CD14-positive monocyte (primary cell): ENCODE measurements at regions not wholly inside any gene's neighbourhood (a gene's known extent, or its start where the extent isn't known, plus 50 kb on each side); places are given as distances from the start of the nearest gene placed in this dataset.

Experiments
- DNase-seq, 3 donors: peaks; one replicate each; pipeline ENCODE4 v3.0.0-alpha.2; 2011 to 2022
- H2AFZ ChIP-seq: 2 replicates; pipeline ENCODE4 v1.6.0; 2012; ENCODE audit warnings: mild to moderate bottlenecking, low read depth, low read length, inconsistent platforms; ENCODE audit not compliant: insufficient read depth, poor library complexity, severe bottlenecking
- H3K27ac ChIP-seq, 2 donors: 1 replicate in 1 of 2; 2 replicates in 1 of 2; pipeline ENCODE4 v1.5.1; 2012 to 2013; ENCODE audit warnings: low read length in 2 of 2, control low read depth in 1 of 2, inconsistent platforms in 1 of 2, low read depth in 1 of 2, mild to moderate bottlenecking in 1 of 2
- H3K27me3 ChIP-seq, 2 donors: one replicate each; pipeline versions ENCODE4 v1.6.0 to v1.6.1; 2011 to 2013; ENCODE audit warnings: low read length in 2 of 2; ENCODE audit not compliant: control insufficient read depth in 2 of 2, insufficient read depth in 2 of 2
- H3K36me3 ChIP-seq, 2 donors: replicated peaks in 1 of 2; 1 replicate in 1 of 2; 2 replicates in 1 of 2; pipeline versions ENCODE4 v1.5.1 to v1.6.1; 2012 to 2013; ENCODE audit warnings: low read length in 2 of 2, control low read depth in 1 of 2, inconsistent platforms in 1 of 2, mild to moderate bottlenecking in 1 of 2; ENCODE audit not compliant: insufficient read depth in 2 of 2, control insufficient read depth in 1 of 2
- H3K4me1 ChIP-seq, 2 donors: 1 replicate in 1 of 2; 2 replicates in 1 of 2; pipeline versions ENCODE4 v1.5.1 to v1.6.1; 2012 to 2013; ENCODE audit warnings: low read length in 2 of 2, control low read depth in 1 of 2, inconsistent platforms in 1 of 2, mild to moderate bottlenecking in 1 of 2, moderate library complexity in 1 of 2; ENCODE audit not compliant: insufficient read depth in 2 of 2, control insufficient read depth in 1 of 2
- H3K4me2 ChIP-seq: replicated peaks from 2 replicates; pipeline ENCODE3; 2012; ENCODE audit warnings: low read length, moderate library complexity, mild to moderate bottlenecking; ENCODE audit not compliant: poor library complexity, severe bottlenecking; ENCODE audit errors: extremely low read depth
- H3K4me3 ChIP-seq, 3 experiments: fragments of 200-600 bp in 1 of 3; sonication (generic) in 1 of 3; replicated peaks in 1 of 3; 1 replicate in 2 of 3; 2 replicates in 1 of 3; pipeline ENCODE4 v1.5.1; 2011 to 2013; ENCODE audit warnings: low read length in 3 of 3, mild to moderate bottlenecking in 3 of 3, control low read depth in 2 of 3, low read depth in 2 of 3, inconsistent platforms in 1 of 3, moderate library complexity in 1 of 3
- H3K79me2 ChIP-seq: 2 replicates; pipeline ENCODE4 v1.6.0; 2012; ENCODE audit warnings: mild to moderate bottlenecking, control low read depth, inconsistent platforms, low read length, moderate library complexity; ENCODE audit not compliant: insufficient read depth
- H3K9ac ChIP-seq: 2 replicates; pipeline ENCODE4 v1.6.0; 2017; ENCODE audit warnings: low read length, mild to moderate bottlenecking; ENCODE audit not compliant: insufficient read depth, poor library complexity, severe bottlenecking
- H3K9me3 ChIP-seq, 2 donors: replicated peaks in 1 of 2; 1 replicate in 1 of 2; 2 replicates in 1 of 2; pipeline versions ENCODE4 v1.5.1 to v1.6.1; 2012 to 2013; ENCODE audit warnings: low read length in 2 of 2, control low read depth in 1 of 2; ENCODE audit not compliant: control insufficient read depth in 1 of 2, insufficient read depth in 1 of 2
- H4K20me1 ChIP-seq: 2 replicates; pipeline ENCODE4 v1.6.0; 2012; ENCODE audit warnings: mild to moderate bottlenecking, low read length, control low read depth, moderate library complexity; ENCODE audit not compliant: insufficient read depth
- H3K27ac Mint-ChIP-seq, 7 donors: one replicate each; pipeline ENCODE4 v1.8.0; 2020; ENCODE audit warnings: mild to moderate bottlenecking in 7 of 7, mixed read lengths in 7 of 7, moderate library complexity in 6 of 7, inconsistent platforms in 2 of 7
- H3K27me3 Mint-ChIP-seq, 3 donors: one replicate each; pipeline ENCODE4 v1.8.0; 2021 to 2022; ENCODE audit warnings: low read depth in 3 of 3, mild to moderate bottlenecking in 3 of 3, mixed read lengths in 3 of 3, moderate library complexity in 3 of 3, inconsistent platforms in 1 of 3
- H3K36me3 Mint-ChIP-seq, 2 donors: one replicate each; pipeline ENCODE4 v1.8.0; 2020; ENCODE audit warnings: mixed read lengths in 2 of 2, inconsistent platforms in 1 of 2, mild to moderate bottlenecking in 1 of 2
- H3K4me1 Mint-ChIP-seq: one replicate; pipeline ENCODE4 v1.8.0; 2020; ENCODE audit warnings: mild to moderate bottlenecking, mixed read lengths
- H3K4me3 Mint-ChIP-seq, 2 donors: one replicate each; pipeline ENCODE4 v1.8.0; 2020; ENCODE audit warnings: mild to moderate bottlenecking in 2 of 2, mixed read lengths in 2 of 2, moderate library complexity in 1 of 2
- H3K9me3 Mint-ChIP-seq, 7 donors: one replicate each; pipeline ENCODE4 v1.8.0; 2020 to 2022; ENCODE audit warnings: mixed read lengths in 7 of 7, mild to moderate bottlenecking in 6 of 7, moderate library complexity in 6 of 7, inconsistent platforms in 2 of 7
- CTCF ChIP-seq: fragments of 200-600 bp; IDR thresholded peaks from one replicate; pipeline ENCODE4 v1.8.0; 2022; ENCODE audit warnings: antibody characterized with exemption, mild to moderate bottlenecking
- WGBS: methylation state at CpG from one replicate; pipeline ENCODE4 v1.1.5; 2013; ENCODE audit warnings: missing lambda C conversion rate; ENCODE audit not compliant: insufficient coverage; 5-methylcytosine and 5-hydroxymethylcytosine counted together
- intact Hi-C, 2 donors: fragments of 100-400 bp; cut with micrococcal nuclease; formaldehyde crosslinking; loops; one replicate each; pipeline versions ENCODE4 v1.15.0 to v1.15.1; 2023

GRCh38 chr15:62647202-62647842 is 395.2 kb upstream of the TPM1 start:
- Histone ChIP-seq H3K79me2 (no peaks in the 10 kb centered on the region), H3K9me3 (no peaks in the 10 kb centered on the region), H2AFZ (no peak overlapping the region), H3K27me3 (no peaks in the 10 kb centered on the region), H4K20me1 (no peaks in the 10 kb centered on the region), H3K9ac (no peak overlapping the region), H3K27ac (peak overlapping the region in 1 of 2 donors; percentile 3), H3K36me3 (no peaks in the 10 kb centered on the region), H3K4me2 (no peak overlapping the region), H3K4me1 (peaks cover 37 to 41% of the 10 kb centered on the region in 2 donors), H3K4me3 (no peak overlapping the region)
- Mint-ChIP-seq H3K4me3 (no peak overlapping the region), H3K27ac (peak overlapping the region in 4 of 7 donors; percentile 21 to 70 (median 39)), H3K4me1 (peaks cover 38% of the 10 kb centered on the region), H3K36me3 (no peaks in the 10 kb centered on the region), H3K27me3 (peaks cover 0 to 5% (median 3%) of the 10 kb centered on the region in 3 donors), H3K9me3 (peaks cover 0 to 1% (median 0%) of the 10 kb centered on the region in 7 donors)
- no peak for TF ChIP-seq CTCF
- intact Hi-C loops, result no loop called here
- 91% methylated on average over 9 of the region's 12 CpGs for WGBS
- DNase-seq, result peak; percentile 60 to 81 (median 73)

- Histone ChIP-seq H3K4me3 (no peak overlapping the region), H3K9ac (no peak overlapping the region), H3K4me1 (peaks cover 42 to 47% of the 10 kb centered on the region in 2 donors), H4K20me1 (no peaks in the 10 kb centered on the region), H3K36me3 (no peaks in the 10 kb centered on the region), H3K4me2 (no peak overlapping the region), H3K27ac (peak overlapping the region in 1 of 2 donors; percentile 3), H3K27me3 (no peaks in the 10 kb centered on the region), H2AFZ (no peak overlapping the region), H3K9me3 (no peaks in the 10 kb centered on the region), H3K79me2 (no peaks in the 10 kb centered on the region)
- H3K4me1 Mint-ChIP-seq, result peaks cover 41% of the 10 kb centered on the region
- H3K27ac Mint-ChIP-seq, result peak overlapping the region in 4 of 7 donors; percentile 4 to 73 (median 46)
- H3K4me3 Mint-ChIP-seq, result no peak overlapping the region
- peaks cover 0 to 1% (median 0%) of the 10 kb centered on the region in 7 donors for H3K9me3 Mint-ChIP-seq
- peaks cover 0 to 5% (median 3%) of the 10 kb centered on the region in 3 donors for H3K27me3 Mint-ChIP-seq
- intact Hi-C loops, result no loop called here
- TF ChIP-seq CTCF, result no peak
- no peaks in the 10 kb centered on the region for H3K36me3 Mint-ChIP-seq
- no peak for DNase-seq
- 96% methylated on average over 4 of the region's 7 CpGs for WGBS
These were observed 394.6 kb upstream of the TPM1 start for GRCh38 chr15:62647843-62648505.
